ENCODE measurements at regions not wholly inside any gene's neighbourhood (a gene's known extent, or its start where the extent isn't known, plus 50 kb on each side); places are given as distances from the start of the nearest gene placed in this dataset.
"Not testable (repeated sequence)": the region's sequence is repeated elsewhere in the genome, so short reads cannot be mapped to it uniquely, and the experiment has no call there.

DNA sequence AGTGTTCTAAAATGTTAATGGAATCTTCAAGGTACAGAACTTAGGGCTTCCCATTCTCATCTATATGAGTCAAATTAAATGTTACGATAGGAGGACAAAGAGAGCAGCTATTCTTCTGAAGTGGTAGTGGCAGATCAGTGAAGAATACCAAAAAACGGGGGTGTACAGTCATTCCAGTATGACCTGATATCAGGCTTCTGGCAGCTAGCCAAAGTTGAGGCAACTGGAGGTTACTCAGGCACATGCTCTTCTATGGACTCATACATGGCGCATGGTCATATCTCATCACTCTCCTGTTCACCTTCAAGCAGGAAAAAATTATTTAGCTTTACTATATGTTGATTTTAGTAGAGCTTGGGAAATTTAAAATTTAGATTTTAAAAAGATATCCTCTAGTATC is 1608.8 kb downstream of the GRIK2 start:
- DNase-seq, result no peak

DNA sequence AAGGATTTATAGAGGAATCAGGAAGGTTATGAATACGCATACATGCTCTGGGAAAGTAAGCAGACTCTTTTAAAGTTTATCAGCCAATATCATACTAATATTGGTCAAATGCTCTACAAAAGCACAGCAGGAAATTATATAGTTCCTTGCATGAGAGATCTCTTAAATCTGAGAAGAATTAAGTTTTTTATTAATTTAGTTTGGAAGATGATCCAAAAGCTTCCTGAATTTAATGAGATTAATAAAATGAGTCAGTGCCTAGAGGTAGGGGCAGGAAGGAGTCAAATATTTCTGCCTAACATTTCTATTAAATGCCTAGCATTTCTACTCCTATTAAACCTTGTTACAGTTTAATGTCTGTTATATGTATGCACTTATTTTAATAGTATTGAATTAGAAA is 1608.2 kb downstream of the GRIK2 start:
- no peak for DNase-seq

DNA sequence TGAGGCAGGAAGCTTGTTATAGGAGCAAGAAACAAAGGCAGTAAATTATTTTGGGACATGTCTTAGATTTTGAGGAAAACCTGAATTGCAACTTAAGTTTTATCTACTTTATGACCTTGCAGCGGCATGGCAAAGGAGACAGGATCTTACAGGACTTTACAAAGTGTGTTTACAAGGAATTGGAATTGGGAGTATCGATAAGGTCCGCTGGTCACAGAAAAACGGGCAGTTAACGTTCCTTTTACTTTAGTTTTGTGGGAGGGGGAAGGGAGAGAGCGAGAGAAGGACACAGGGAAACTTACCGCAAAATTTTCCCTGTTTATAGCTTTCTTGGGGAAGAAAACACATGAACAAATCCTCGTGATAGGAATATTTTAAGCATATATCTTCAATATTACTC is 1607.2 kb downstream of the GRIK2 start:
- DNase-seq, result no peak

DNA sequence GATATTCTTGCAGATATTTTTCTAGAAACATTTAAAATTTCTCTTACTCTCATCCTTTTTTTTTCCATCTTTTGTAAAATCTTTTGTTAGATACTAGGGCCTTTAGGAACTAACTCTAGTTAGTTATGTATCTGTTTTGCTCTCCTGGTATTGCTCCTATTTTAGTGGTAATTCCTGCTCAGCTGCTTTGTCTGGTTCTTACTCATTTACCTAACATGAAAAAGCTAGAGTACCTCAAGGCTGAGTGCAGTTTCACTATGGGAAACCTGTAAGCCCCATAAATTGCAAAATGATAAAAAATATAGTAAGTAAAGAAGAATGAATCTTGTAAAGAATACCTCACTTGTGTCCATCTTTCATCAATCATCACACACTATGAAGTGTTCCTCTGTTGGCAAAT is 1602.0 kb downstream of the GRIK2 start:
- DNase-seq, result no peak

DNA sequence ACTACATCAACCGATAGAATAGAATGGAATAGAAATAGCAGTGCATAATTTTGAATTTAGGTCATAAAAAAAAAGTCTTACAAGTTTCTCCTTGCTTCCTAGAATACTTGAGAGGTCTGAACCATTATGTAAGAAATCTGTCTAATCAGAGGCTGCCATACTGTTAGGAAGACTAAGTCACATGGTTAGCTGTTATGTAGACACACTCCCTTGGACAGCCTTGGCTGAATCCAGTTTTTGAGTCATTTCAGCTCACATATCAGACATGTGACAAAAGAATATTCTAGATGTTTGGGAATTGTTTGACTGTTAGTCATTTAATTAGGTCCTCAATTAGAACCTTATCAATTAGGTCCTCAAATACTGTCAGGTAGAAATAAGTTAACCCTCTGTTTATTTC is 1601.4 kb downstream of the GRIK2 start:
- no peak for DNase-seq

DNA sequence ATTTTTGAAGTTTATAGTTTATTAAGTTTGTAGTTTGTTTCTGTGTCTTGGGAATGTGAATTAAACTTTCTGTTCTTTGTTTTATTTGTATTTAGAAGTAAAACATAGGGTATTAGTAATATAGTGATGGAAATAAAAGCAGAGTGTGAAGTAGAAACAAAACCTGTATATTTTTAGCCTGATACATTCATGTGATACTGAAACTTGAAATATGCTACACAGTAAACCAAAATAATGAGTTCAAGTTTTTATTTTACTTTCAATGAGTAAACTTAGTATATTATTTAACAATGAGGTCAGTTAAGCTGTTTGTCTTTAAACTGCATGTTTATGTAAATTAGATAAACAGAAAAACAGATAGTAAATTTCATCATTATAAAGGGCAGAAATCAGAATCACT is 1592.6 kb downstream of the GRIK2 start:
- no peak for DNase-seq

DNA sequence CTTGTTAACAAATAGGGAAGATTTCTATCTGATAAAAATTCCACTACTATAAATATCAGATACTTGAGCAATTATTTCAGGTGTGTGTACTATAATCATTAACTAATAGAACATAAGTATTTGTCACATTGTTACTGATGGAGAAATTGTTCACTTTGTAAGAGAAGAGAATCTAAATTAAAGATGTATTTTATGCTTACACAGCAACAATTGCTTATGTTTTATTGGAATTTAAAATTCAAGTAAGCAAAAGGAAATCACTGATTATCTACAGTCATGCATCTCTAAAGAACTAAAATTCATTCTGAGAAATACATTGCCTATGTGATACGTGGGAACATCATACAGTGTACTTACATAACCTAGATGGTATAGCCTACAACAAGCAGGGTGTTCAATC is 1590.8 kb downstream of the GRIK2 start:
- no peak for DNase-seq

DNA sequence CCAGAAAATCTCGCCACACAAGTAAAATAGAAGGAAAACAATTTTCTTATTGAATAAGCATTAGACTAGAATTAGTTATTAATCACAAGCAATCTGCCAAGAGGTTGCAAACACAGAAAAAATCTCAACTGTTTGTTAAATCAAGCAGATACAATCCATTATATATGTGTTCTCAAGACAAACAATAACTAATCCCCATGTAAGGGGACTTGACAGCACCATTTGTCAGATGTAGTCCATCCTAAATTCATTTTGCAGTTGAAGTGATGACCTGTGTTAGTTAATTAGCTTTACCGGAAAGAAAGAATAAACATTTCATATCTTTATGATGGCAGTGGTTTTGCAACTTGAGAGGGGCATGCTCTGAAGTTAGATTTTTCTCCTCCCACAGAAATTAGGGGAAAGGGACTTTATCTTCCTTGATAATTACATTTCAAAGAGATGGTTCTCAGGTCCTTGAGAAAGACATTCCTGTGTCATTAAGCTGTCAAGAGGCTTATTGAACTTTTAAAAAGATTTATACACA is 1588.0 kb downstream of the GRIK2 start:
- DNase-seq, result no peak

DNA sequence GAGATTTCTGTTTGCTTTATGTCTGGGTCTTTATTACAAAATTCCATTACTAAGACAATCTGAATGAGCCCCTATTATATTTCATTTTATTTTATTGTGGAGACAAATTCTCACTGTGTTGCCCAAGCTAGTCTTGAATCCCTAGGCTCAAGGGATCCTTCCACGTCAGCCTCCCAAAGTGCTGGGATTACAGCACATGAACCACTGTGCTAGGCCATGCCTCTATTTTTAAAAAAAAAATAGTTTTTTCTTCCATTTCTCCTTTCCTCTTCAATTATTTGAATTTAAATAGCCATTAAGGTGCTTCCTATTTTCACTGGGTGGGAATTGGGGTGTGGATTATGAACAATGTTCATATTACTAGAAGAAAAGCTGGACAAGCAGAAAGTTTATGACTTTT is 1587.4 kb downstream of the GRIK2 start:
- no peak for DNase-seq

DNA sequence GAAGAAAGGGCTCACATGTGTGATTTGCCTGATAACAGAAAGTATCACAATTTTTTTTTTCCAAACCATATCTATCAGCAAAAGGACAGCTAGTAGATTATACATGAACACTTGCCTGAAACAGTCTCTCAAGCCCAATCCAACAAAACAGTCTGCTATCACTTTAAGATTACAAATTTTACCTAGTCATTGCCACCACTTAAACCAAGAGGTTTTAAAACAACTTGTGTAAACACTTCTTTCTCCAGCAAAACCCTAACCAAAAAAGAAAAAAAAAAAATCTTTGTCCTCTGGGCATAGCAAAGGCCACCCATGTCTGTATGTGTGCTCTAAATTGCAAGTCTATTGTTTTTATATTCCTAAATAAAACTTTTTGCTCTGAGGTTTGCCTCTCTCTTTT is 1568.4 kb downstream of the GRIK2 start:
- DNase-seq, result no peak

DNA sequence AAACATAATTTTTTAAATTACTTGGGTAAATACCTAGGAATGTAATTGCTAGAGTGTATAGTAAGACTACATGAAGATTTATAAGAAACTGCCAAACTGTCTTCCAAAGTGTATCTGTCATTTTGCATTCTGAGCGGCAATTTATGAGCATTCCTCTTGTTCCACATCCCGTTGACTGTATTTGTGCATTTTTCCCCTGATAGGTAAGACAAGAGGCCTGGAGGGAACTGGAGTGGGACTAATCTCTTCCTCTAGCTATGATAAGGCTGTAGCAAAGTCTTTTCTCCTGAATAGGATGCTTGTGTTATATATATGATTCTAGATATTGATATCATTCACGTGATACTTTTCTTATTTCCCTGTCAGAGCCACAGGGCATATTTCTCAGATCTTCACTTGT is 1557.5 kb downstream of the GRIK2 start:
- DNase-seq, result no peak

DNA sequence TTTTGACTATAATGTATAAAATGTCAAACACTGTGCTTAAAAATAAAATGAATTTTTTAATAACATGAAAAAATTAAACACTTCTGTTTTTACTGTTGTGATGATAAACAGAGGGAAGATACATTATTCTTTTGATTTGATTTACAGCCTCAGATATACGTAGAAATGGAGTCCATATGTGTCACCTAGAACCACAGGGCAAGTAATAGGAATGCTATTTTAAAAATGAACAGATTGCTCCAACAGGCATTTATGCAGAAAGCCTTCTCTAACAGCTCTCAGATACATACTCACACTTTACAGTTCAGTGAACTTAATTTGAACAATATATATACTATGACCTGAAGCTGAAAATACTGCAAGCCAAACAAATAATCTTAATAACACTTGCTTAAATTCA is 1551.0 kb downstream of the GRIK2 start:
- no peak for DNase-seq

DNA sequence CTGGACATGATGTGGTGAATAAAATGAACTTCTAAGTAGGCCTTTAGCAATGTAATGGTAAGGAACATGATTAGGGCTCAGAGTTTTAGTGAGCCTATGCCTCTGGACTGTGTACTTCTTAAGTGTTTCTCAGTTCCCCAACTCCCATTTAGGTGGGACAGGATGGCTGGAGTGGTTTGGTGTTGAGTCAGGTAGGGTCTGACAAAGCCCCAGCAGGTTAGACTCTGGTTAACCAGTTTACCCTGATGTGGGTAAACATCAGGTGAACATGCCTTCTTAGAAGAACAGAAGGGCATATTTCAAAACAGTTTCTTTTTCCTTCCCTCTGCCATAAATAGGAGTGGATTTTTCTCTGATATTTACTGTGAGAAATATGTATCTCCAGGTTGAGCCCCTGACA is 1548.7 kb downstream of the GRIK2 start:
- DNase-seq, result no peak

DNA sequence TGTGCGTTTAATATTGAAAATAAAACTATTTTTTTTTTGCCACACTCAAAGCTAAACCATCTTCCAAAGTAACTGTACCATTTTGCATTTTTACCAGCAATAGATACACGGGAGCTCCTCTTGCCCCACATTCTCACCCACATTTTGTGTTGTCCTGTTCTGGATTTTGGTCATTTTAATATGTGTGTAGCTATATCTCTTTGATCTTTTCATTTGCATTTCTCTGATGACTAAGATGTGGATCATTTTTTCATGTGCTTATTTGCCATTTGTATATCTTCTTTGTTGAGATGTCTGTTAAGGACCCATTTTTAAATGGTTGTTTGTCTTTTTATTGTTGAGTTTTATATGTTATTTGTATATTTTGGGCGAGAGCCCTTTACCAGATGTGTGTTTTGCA is 1543.5 kb downstream of the GRIK2 start:
- no peak for DNase-seq

DNA sequence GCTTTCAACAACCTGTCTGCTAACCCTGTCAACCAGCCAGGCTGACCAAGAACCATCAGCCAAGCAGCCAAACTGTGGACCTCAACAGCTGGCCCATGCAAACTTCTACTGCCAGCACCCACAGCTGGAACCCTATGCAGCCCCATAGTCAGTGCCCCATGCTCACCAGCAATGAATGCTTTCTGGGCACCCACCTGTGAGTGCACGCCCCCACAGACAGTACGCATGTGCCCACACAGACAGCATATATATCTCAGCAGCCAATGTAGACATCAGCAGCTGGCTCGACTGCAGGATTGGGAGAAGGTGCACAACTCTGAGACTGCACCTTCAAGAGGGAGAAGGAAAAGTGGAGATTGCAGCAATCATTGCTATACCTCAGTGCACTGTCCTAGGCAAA is 1534.6 kb downstream of the GRIK2 start:
- DNase-seq, result no peak

DNA sequence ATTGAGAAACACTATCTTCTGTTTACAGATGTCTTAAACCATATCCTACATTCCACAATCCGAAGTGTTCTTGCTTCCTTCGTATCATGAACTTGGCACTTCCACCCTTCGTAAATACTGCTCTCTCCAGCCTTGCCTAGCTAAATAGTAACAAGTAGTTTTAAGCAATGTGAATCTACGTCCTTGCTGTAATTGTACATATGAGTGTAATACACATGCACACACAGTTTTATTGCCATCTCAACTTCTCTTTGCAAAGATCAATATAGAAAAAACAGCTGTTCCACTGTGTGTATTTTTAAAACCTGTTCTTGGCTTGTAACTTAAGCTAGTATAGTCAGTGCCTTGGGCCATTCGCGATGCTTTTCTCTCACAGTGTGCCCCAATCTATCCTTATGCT is 1524.7 kb downstream of the GRIK2 start:
- DNase-seq, result no peak

DNA sequence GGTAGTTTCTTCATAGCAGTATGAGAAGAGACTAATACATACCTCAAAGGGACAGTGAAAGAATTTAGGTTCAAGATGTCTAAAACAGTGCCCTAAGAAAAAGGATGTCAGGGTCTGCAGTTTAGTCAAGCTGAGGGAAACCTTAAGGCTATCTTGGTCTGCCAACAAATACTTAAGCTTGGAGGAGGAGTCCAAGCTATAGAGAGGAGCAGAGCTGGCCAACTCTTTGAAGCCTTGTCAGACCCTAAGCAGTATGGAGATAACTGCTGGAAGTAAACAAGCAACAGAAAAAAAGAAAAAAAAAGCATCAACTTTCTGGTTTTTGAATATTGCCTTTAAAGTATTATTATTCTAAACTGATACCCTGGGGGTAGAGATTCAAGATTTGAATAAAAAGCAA is 1518.1 kb downstream of the GRIK2 start:
- DNase-seq, result no peak

DNA sequence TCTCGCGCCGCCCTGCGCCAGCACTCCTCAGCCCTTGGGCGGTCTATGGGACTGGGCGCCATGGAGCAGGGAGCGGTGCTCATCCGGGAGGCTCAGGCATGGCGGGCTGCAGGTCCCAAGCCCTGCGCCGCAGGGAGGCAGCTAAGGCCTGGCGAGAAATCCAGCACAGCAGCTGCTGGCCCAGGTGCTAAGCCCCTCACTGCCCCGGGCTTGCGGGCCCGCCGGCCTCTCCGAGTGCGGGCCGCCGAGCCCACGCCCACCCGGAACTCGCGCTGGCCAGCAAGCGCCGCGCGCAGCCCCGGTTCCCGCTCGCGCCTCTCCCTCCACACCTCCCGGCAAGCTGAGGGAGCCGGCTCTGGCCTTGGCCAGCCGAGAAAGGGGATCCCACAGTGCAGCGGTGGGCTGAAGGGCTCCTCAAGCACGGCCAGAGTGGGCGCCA is 1517.2 kb downstream of the GRIK2 start:
- not testable (repeated sequence) for DNase-seq

DNA sequence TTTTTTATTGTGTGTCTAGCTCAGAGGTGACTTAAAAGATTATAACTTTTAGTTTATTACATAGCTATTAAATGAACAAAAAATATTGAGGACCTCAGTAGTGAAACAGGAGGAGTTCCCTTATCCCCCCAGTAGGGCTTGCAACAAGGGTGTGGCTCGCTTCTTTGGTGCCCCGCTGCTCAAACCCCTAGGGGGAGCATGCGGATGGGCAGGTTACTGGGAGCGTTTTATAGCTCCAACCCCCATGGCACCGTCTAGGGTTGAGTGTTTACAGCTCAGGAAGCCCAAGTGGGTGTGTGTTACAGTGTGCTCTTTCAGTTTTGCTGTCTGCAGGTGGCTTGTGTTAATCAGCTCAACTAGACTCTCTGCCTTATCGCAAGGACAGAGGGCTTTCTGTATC is 1513.7 kb downstream of the GRIK2 start:
- DNase-seq, result no peak

DNA sequence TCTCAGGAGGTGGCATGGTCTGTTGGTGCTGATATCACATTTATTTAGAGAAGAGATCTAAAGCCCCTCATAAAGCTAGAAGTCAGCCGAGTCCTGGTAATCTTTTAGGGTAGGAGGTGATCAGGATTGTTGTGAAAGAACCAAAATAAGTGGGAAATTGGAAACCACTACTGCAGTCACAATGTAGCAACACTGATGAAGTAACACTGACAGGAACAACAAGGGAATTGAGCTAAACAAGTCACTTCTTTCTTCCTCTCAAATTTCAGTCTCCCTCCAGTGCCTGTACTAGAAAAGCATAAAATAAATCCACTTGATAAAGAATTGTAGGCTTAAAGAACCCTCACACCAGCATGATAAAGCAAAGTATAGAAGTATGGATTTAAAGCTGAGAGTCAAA is 1509.0 kb downstream of the GRIK2 start:
- DNase-seq, result no peak

DNA sequence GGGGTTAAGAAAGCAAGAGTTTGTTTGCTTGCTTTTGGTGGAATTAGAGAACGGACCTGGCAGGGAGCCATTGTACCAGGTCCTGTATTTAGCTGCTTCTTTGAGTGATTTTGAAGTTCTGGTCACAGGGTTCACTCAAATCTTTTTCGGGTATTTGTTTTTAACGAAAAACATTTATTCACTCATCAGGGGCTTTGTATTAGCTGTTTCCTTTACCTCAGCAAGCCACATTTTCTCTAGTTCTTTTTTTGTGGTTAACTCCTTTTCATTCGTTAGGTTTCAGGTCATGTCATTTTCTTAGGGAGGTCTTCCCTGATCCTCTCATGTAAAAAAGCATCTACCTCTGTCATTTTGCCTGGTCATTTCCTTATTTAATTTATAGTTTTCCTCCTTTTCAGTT is 1502.2 kb downstream of the GRIK2 start:
- no peak for DNase-seq

DNA sequence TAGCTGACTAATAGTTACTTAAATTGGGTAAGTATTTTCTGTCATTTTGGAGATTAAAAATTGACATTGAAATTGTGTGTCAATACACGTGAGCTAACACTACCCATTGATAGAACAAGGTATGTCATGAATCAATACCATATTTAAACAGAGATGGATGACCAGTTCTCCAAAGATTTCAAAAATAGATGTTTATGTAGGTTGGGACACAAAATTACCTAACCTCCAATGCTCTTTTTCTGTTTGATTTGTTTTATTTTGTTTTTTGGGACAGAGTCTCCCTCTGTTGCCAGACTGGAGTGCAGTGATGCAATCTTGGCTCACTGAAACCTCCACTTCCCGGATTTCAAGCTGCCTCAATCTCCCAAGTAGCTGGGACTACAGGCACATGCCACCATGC is 1491.7 kb downstream of the GRIK2 start:
- DNase-seq, result no peak

DNA sequence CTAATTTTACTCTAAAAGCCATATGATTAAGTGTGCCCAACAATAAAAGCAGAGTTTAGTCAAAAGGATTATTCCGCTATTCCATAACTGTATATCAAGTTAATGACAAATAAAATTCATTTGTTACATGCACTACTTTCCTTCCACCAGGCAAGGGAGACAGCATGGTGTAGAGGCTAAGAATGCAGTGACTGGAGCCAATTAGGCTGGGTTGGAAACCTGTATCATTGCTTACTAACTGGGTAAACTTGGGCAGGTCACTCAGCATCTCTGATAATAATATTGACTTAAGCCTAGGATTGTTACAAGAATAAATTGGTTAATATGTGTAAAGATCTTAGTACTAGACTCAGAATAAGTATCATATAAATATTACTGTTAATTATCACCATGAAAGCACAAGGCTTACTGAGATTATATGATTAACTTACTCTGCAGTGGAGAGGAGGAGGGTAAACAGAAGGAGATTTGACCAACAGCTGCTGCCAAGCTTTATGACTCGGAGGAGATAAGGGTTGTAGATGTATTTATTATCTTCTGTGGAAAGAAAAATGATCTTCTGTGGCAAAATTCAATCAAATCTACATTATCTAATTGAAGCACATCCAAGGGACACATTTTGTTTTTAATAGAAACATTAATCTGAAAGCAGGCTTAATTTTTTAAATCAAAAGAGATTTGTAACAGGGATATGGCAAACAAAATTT is 1459.9 kb downstream of the GRIK2 start:
- DNase-seq, result no peak

DNA sequence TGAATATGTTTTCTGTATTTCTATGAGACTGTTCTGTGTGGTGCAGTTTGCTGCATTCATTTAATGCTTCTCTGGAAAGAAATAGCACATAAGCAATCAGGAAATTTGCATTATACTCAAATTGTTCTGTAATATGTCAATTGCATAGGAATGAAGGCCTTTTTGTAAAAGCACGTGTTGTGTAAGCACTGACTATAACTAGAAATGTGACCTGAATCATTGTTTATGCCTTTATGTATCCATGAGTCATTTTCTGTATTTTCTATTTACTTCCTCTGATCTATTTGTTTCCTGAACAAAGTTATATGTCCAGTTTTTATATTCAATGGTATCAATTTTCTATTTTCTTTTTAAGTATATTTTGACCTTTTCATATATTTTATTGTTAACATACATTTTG is 1455.3 kb downstream of the GRIK2 start:
- DNase-seq, result no peak

DNA sequence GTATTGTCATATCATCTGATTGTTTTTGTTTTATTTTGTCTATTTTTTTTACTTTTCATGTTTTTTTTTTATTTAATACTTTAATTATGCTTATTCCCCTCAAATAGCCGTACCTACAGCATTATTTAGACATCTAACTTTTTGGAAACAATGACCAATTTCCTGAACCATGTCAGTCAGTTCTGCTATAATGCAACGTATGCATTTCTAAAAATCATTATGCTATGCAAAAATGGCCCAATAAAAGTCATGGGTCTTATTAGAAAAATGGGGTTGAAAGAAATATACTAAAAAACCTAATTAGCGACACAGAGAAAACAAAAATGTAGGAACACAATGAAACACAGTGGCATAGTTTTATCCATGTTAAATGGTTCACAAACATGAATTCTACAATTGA is 1454.7 kb downstream of the GRIK2 start:
- DNase-seq, result no peak

Data from fibroblast of skin of scalp (primary cell).